ENCODE measurements at regions not wholly inside any gene's neighbourhood (a gene's known extent, or its start where the extent isn't known, plus 50 kb on each side); places are given as distances from the start of the nearest gene placed in this dataset.
"Not testable (repeated sequence)": the region's sequence is repeated elsewhere in the genome, so short reads cannot be mapped to it uniquely, and the experiment has no call there.

DNA sequence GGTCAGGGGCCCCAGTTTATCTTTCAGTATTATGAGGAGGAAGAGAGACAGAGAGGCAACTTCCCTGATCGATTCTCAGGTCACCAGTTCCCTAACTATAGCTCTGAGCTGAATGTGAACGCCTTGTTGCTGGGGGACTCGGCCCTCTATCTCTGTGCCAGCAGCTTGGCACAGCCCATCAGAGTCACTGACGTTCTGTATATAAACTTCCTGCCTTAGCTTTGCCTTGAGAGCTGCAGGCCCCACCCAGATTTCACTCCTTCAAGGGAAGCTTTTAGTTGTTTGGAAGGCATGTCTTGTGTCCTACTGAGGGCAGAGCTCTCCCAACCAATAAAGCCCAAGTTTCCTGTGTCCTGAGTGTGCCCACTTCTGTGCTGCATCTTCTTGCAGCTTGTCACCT, 242.5 kb upstream of the PRSS58 start:
- no peak for DNase-seq (ENCODE audit: low read depth)

DNA sequence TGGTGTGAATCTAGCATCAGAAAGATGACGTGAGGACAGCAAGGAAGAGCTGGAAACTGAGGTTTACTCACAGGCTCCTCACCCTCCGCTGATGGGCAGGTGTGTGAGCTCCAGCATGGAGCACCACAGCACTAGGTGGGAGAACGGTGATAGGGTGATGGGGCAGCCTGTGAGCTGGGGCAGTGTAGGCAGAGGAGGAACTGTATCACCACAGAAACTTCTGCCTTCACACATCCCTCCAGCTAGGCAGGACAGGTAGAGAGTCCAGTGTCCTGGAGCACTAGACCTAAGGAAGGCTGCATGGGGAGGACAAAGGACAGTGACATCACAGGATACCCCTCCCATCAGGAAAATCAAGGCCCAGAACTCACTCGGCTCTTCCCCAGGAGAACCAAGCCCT, 241.8 kb upstream of the PRSS58 start:
- DNase-seq (ENCODE audit: low read depth): no peak

DNA sequence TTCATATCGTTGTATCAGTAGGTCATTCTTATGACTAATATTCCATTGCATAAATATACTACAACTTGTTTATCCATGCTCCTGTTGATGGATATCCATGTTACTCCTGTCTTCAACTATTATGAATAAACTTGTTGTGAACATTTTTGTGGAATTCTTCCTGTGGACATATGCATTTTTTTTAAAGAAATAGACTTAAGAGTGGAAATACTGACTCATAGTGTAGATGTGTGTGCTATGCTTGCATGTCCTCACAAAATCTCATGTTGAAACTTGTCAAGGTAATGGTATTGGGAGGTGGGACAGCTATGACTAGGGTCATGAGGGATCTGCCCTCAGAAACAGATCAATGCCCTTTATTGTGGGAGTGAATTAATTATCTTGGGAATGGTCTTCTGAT, 240.5 kb upstream of the PRSS58 start:
- DNase-seq (ENCODE audit: low read depth): no peak

DNA sequence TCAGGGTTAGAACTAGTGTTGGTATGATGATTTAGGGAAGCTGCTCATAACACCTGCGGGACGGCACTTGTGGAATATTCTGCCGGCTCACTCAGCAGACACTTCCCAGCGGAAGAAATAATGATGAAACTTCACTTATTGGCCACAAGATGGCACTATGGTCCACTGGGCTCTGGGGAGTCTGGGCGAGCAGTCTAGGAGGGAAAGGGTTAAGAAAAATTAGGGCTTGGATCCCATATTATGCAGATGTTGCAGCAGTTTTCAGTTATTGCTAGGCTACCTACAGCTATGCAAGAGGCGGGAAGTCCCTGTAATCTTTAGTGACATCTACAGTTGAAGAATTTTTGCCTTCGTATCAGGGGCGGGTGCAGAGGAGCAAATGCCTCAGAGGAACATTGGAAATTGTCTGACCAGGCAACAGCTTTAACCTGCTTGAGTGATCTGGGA, 238.7 kb upstream of the PRSS58 start:
- peak; percentile 27 for DNase-seq (ENCODE audit: low read depth)

DNA sequence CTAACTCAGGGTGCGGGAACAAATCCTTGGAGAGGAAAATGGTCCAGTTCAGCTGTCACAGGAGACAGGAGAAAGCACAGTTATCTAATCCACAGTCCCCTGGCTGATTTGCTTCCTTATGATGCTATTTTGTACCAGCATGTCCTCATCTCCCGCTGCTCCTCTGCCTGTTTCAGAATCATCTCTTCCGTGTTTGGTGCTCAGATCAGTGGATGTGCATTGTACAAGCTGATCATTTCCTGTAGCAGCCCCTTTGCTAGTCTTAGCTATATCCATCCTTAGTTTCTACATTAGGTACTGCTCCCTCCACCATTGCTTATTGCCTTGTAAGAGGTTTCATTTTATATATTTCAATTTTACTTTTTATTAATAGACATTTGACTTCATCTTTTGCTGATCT, 238.0 kb upstream of the PRSS58 start:
- DNase-seq (ENCODE audit: low read depth): not testable (repeated sequence)

DNA sequence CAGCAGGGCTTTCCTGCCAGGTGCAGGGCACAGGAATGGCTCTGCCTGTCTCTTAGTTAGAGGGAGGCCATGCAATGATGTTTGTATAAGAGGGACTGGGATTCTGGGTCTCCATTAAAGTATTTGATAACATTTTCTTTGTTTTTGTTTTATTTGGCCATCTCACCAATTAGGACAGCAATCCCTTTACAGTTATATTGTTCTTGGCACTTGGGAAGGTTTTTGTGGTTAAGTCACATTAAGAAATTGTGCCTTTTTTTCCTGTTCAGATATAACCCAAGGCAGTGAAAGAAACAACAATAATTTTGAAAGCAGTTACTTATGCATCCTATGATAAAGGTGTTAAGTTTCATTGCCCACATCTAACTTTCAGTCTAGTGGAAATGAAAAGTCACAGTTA, 237.4 kb upstream of the PRSS58 start:
- not testable (repeated sequence) for DNase-seq (ENCODE audit: low read depth)

DNA sequence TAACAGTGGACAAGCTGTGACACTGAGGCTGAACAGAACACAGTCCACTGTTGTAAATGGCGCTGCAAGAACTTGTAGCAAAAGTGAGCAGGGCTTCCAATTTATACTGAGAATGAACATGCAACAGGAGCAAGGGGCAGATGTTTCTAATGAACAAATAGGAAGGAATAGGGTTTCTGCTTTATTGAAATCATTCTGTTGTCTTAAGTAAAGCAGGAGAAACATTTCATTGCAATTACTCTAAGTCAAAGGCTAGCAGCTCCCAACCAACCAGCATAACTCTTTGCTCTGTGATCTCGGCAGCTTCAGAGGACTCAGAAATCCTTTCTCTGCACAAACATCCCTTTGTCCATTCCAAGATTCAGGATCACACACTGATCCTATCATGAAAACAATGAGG, 236.2 kb upstream of the PRSS58 start:
- DNase-seq (ENCODE audit: low read depth): no peak

DNA sequence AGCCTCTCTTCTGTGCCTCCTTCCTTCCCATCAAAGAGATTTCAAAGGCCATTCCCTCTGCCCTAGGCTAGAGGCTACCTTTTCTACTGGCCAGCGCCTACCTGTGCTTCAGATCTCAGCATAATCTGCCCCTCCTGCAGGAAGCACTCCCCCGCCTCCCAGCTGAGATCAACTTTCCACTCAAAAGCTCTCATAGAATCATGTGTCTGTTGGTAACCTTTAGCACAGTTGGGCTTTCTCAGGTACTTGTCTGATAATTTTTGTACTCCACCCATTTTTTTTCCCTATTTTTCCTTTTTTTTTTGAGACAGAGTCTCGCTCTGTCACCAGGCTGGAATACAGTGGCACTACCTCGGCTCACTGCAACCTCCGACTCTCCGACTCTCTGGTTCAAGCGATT, 231.0 kb upstream of the PRSS58 start:
- no peak for DNase-seq (ENCODE audit: low read depth)

DNA sequence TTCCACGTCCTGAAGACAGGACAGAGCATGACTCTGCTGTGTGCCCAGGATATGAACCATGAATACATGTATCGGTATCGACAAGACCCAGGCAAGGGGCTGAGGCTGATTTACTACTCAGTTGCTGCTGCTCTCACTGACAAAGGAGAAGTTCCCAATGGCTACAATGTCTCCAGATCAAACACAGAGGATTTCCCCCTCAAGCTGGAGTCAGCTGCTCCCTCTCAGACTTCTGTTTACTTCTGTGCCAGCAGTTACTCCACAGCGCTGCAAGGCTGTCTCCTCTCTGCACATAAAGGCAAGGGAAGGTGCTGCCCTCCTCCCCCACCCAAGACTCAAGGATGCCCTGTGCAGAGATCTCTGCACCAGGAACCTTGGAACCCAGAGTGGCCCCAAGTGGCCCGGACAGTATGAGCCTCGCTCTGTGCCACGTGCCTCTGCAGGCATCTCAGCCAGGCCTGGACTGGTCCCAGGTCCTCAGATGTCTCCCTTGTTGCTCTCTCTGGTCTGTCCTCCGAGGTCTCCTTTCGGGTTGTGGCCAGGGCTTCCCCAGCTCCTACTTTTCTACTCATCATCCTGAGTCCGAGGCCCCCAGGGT, 230.3 kb upstream of the PRSS58 start:
- no peak for DNase-seq (ENCODE audit: low read depth)

DNA sequence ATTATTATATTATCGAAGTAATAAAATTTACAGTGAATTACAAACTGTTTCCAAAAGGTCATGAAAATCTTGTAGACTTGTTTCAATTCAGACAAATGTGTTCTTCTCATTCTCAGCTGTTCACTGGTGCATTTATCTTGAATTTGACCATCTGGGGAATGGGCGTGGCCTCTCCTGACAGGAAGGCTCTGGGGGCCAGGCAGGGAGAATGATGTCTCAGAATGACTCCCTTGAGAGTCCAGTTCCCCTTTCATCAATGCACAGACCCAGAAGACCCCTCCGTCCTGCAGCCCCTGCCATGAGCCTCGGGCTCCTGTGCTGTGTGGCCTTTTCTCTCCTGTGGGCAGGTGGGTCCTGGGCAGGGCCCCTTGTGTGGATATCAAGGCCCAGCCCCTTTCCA, 229.7 kb upstream of the PRSS58 start:
- not testable (repeated sequence) for DNase-seq (ENCODE audit: low read depth)

DNA sequence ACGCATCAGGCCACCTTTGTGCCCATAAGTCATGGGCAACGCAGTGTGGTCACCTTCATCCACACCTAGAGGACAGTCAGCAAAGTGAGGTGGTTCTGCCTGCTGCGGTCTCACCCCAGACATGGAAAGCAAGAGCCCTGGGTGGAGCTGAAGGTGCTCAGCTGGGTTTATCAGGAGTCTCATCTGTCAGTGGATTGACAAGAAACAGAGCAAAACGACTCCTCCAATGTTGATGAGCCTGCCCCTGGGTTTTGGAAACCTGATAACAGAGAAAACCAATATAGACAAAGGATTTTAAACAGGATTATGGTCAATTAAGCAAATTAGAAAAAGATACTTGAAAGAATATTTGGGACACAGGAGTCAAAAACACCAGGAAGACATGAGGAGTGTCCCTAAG, 229.3 kb upstream of the PRSS58 start:
- no peak for DNase-seq (ENCODE audit: low read depth)

DNA sequence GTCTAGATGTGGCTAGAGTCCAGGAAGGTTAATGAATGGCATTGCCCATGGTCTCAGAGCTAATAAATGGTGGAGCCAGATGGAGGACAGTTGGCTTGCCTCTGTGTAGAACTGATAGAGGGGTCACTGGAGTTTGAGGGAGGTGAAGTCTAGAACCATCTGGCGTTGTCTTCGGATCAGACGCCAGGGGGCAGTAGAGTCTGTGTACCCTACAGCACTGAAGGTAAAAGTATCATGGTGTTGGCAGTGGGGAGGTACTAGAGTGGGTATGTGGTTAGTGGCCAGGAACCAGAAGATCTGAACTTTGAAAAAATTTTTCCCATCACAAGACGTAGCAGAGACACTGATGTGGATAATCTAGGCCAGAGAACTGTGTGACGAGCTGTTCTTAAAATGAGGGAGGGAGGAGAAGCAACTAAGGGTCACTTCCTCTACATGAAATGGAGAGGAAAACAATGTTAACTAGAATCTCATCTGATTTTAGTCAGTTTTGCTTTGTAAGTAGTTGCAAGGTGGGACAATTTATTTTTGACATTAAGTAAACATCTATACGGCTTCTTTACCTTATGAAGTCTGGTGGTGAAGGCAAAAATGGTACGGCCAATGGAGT, 227.9 kb upstream of the PRSS58 start:
- DNase-seq (ENCODE audit: low read depth): no peak

DNA sequence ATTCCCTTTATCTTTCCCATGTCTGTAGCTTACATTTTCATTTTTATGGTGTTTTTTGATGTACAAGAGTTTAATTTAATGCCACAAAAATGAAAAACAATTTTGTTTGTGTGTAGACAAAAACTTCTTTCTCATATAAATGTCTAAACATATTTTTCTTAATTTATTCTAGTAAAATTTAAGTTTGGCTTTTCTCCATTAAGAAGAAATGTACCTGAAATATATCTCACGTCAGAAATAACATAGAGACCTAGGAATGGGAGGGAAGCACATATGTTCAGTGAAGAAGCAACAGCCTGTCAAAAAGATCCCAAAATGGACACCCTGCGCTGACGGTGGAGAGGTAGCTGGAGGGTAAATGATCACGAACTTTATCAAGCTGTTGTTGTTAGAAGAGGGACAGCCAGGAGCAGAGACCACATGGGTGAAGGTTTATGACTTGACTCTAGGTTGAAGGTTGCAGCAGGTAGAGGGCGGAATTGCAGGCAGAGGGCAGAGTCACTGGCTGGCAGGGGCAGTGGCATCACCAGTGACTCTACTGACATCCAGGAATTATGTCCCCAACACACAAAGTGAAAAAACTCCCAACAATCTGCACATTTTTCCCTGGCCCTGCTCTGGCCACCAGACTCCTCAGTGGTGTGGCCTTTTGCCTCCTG, 225.9 kb upstream of the PRSS58 start:
- DNase-seq (ENCODE audit: low read depth): no peak

DNA sequence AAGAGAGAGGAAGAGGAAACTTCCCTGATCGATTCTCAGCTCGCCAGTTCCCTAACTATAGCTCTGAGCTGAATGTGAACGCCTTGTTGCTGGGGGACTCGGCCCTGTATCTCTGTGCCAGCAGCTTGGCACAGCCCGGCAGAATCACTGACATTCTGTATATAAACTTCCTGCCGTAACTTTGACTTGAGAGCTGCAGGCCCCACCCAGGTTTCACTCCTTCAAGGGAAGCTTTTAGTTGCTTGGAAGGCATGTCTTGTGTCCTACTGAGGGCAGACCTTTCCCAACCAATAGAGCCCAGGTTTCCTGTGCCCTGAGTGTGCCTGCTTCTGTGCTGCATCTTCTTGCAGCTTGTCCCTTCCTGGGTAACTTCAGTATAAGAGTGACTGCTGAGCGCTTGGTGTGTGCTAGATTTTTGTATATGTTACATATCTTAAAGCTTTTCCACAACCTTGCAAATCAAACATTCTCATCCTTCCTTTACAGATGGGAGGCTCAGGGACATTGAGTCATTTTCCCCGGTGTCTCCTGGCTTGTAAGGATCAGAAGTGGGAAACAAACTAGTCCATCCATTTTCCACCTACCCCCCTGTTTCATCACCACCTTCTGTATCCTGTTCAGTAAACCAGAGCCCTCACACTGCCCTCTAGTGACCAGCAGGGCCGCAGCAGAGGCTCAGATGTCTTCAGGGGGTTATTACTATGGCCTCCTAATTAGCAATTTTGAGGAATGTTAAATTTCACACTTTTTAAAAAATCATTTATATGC, 225.2 kb upstream of the PRSS58 start:
- DNase-seq (ENCODE audit: low read depth): peak; percentile 33

DNA sequence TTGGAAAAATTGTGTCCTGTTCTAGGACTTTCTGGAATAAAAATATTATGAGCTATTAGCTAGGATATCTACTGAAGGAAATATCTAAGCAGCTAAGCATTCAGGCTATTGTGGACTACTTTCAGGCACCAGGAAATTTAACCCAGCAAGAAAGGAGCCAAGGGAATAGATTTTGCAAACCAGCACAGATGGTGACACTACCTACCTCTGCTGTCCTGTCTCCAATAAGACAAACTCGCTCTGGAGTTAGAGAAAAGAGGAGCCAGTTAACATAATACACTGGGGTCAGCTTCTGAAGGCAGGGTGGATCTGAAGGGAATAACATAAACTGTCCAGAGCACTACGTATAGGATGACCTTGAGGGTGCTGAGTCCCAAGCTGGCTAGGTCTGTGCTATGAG, 223.7 kb upstream of the PRSS58 start:
- DNase-seq (ENCODE audit: low read depth): no peak

DNA sequence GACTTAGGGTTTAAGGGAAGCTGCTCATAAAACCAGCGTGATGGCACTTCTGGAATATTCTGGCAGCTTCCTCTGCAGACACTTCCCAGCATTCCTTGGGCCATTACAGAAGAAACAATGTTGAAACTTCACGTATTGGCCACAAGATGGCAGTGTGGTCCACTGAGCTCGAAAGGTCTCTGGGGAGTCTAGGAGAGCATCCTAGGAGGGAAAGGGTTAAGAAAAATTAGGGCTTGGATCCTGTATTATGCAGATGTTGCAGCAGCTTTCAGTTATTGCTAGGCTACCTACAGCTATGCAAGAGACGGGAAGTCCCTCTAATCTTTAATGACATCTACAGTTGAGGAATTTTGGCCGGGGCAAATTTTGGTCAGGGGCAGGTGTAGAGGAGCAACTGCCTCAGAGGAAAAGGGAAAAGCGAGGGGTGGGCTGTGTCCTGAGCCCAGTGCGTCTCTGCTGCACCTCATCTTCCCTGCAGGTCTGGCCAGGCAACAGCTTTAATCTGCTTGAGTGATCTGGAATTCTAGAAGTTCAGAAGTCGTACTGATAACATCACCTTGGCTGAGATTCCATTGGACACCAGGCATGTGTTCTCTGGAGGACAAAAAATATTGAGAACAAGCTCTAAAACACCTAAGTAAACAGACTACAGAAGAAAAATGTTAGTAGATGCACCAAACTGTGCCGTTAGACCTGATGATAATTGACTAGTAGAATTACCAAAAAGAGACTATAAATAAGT, 220.8 kb upstream of the PRSS58 start:
- DNase-seq (ENCODE audit: low read depth): peak; percentile 45

DNA sequence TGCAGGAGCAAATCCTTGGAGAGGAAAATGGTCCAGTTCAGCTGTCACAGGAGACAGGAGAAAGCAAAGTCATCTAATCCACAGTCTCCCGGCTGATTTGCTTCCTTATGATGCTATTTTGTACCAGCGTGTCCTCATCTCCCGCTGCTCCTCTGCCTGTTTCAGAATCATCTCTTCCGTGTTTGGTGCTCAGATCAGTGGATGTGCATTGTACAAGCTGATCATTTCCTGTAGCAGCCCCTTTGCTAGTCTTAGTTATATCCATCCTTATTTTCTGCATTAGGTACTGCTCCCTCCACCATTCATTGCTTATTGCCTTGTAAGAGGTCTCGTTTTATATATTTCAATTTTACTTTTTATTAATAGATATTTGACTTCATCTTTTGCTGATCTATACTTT, 219.9 kb upstream of the PRSS58 start:
- not testable (repeated sequence) for DNase-seq (ENCODE audit: low read depth)

DNA sequence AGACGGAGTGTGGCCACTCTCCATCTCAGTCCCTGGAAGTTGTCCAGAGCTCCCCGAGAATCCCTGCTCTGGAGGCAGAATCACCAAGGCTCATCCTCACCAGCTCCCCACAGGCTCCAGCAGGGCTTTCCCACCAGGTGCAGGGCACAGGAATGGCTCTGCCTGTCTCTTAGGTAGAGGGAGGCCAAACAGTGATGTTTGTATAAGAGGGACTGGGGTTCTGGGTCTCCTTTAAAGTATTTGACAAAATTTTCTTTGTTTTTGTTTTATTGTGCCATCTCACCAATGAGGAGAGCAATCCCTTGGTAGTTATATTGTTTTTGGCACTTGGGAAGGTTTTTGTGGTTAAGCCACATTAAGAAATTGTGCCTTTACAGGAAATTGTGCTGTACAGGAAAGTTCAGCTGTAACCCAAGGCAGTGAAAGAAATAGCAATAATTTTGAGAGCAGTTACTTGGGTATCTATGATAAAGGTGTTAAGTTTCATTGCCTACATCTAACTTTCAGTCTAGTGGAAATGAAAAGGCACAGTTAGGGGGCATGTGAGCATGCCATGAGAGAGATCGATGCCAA, 219.3 kb upstream of the PRSS58 start:
- DNase-seq (ENCODE audit: low read depth): peak; percentile 33

DNA sequence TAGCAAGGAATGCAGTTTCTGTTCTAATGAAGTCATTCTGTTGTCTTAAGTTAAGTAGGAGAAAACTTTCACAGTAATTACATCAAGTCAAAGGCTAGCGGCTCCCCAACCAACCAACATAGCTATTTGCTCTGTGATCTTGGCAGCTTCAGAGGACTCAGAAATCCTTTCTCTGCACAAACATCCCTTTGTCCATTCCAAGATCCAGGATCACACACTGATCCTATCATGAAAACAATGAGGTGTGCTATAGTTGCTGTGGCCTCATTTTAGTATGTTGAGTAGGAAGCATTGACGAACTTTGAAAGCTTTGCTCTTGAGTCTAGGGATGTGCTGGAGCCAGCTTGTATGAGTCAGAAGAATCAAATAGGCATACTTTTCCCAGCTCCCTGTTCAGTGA, 218.2 kb upstream of the PRSS58 start:
- no peak for DNase-seq (ENCODE audit: low read depth)

DNA sequence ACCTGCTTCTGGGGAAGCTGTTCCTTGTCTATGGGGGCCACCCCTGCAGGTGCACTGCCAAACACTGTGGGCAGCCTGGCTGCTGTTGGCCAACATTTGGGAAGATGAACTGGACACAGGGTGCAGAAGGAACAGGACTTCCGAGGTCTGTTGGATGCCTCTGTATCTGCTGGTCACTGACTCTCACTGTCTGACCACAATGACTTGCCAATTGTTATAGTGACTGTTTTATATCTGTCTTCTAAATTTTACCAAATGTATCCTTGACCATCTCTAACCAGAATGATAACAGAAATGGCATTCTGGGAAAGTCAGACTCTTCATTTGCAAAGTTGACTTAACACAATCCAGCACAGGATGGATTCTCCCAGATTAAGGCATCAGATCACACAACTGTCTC, 214.0 kb upstream of the PRSS58 start:
- DNase-seq (ENCODE audit: low read depth): no peak

DNA sequence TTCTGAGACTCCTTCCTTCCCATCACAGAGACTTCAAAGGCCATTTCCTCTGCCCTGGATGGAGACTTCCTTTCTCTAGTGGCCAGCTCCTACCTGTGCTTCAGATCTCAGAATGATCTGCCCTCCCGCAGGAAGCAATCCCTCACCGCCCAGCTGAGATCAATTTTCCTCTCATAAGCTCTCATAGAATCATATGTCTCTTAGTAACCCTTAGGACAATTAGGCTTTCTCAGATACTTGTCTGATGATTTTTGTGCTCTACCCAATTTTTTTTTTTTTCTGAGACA, 212.6 kb upstream of the PRSS58 start:
- no peak for DNase-seq (ENCODE audit: low read depth)
